ENCODE measurements at regions not wholly inside any gene's neighbourhood (a gene's known extent, or its start where the extent isn't known, plus 50 kb on each side); places are given as distances from the start of the nearest gene placed in this dataset.

DNA sequence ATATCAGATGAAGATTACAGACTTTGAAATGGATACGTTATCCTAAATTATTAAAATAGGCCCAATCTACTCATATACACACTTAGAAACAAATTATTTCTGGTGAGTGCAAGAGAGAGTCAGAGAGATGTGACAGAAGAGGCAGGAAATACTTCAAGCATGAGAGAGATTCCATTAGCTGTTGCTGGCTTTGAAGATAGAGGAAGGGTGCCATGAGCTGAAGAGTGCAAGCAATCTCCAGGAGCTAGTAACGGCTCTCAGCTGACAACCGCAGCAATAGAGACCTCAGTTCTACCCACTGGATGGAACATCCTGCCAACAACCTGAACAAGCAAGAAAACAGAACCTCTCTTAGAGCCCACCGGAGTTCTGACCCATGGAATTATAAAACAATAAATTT lies 270.7 kb upstream of the SLITRK3 start (continued):
- TF ChIP-seq, protein P1, sequence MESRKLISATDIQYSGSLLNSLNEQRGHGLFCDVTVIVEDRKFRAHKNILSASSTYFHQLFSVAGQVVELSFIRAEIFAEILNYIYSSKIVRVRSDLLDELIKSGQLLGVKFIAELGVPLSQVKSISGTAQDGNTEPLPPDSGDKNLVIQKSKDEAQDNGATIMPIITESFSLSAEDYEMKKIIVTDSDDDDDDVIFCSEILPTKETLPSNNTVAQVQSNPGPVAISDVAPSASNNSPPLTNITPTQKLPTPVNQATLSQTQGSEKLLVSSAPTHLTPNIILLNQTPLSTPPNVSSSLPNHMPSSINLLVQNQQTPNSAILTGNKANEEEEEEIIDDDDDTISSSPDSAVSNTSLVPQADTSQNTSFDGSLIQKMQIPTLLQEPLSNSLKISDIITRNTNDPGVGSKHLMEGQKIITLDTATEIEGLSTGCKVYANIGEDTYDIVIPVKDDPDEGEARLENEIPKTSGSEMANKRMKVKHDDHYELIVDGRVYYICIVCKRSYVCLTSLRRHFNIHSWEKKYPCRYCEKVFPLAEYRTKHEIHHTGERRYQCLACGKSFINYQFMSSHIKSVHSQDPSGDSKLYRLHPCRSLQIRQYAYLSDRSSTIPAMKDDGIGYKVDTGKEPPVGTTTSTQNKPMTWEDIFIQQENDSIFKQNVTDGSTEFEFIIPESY (IDR thresholded peaks at IDR 0.05) = no peak
- TF ChIP-seq NRF1 (conservative IDR thresholded peaks at IDR 0.05; ENCODE audit: low read depth, low read length) (no peak), POLR2A (IDR thresholded peaks at IDR 0.05; ENCODE audit: low read depth, low read length) (no peak), FOXK2 (IDR thresholded peaks at IDR 0.05) (no peak), GABPA (IDR thresholded peaks at IDR 0.05; ENCODE audit: low read depth) (no peak)

DNA sequence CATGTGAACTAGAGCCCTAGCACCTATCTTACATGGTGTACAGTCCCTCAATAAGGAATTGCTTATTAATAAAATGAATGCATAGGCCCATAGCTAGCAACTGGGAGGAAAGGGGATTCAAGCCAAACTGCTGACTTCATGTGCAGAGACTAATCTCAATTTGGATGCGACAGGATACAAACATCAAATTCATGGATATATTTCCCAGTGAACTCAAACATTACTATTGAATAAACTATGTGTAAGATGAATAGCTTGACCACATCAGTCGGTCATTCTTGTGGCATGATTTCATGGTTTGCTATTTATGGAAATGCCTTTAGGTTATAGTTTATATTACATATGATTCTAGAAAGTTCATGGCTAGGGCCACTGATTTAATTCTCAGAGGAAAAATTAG lies 268.6 kb upstream of the SLITRK3 start:
- BruUV-seq (replicated peaks) = no TSS peak
- H4K20me1 ChIP-seq (ENCODE audit: control insufficient read depth, insufficient read depth) = no peaks in the 10 kb centered on the region
- no peaks in the 10 kb centered on the region for H3K4me1 ChIP-seq (ENCODE audit: control insufficient read depth, insufficient read depth, low read length)
- CTCF ChIA-PET = no interaction called here
- POLR2A ChIA-PET = no interaction called here
- H3K27ac ChIP-seq (ENCODE audit: control insufficient read depth, insufficient read depth) = no peak overlapping the region
- no peak for DNase-seq (ENCODE audit: low read depth, low spot score)
- H3K9ac ChIP-seq (ENCODE audit: control insufficient read depth, insufficient read depth, low read length) = no peak overlapping the region
- in situ Hi-C loops (cut with MboI) (no loop called here), intact Hi-C loops (cut with micrococcal nuclease; ENCODE audit: unreplicated experiment) (no loop called here)
- no peak overlapping the region for H3K4me3 ChIP-seq
- no peak for FAIRE-seq
- no peaks in the 10 kb centered on the region for H3K27me3 ChIP-seq (replicated peaks in 1 of 2; ENCODE audit: control insufficient read depth in 2 of 2, insufficient read depth in 2 of 2, low read length in 1 of 2)
- no peaks in the 10 kb centered on the region for H3K9me3 ChIP-seq (replicated peaks; ENCODE audit: control insufficient read depth, insufficient read depth, low read length)
- H2AFZ ChIP-seq (ENCODE audit: control insufficient read depth, low read depth, low read length) = no peak overlapping the region
- no peaks in the 10 kb centered on the region for H3K79me2 ChIP-seq (ENCODE audit: control insufficient read depth, insufficient read depth, low read length)
- H3K4me2 ChIP-seq (ENCODE audit: control insufficient read depth, insufficient read depth) = no peak overlapping the region
- H3K36me3 ChIP-seq (ENCODE audit: control insufficient read depth in 2 of 2, insufficient read depth in 2 of 2, low read length in 1 of 2) = no peaks in the 10 kb centered on the region
- ATAC-seq = no peak
- whole genome bisulfite sequencing (ENCODE audit: insufficient coverage, insufficient replicate concordance, low lambda C conversion rate, missing lambda C conversion rate) = 47% methylated on average over 2 of the region's 2 CpGs
- RAD21 ChIA-PET (ENCODE audit: unreplicated experiment) = no interaction called here
- SMC1A ChIA-PET (ENCODE audit: uncharacterized antibody, unreplicated experiment) = no interaction called here
- TF ChIP-seq PML (IDR thresholded peaks at IDR 0.05; ENCODE audit: low read length) (no peak), ZNF24 (IDR thresholded peaks at IDR 0.05) (no peak), ETV6 (conservative IDR thresholded peaks at IDR 0.05 in 1 of 2, IDR thresholded peaks at IDR 0.05 in 1 of 2; ENCODE audit: borderline replicate concordance in 1 of 2, low read depth in 1 of 2) (no peak), E2F4 (IDR thresholded peaks at IDR 0.05; ENCODE audit: low read depth, low read length) (no peak), PAX8 (IDR thresholded peaks at IDR 0.05) (no peak)
- TF ChIP-seq, protein P2, sequence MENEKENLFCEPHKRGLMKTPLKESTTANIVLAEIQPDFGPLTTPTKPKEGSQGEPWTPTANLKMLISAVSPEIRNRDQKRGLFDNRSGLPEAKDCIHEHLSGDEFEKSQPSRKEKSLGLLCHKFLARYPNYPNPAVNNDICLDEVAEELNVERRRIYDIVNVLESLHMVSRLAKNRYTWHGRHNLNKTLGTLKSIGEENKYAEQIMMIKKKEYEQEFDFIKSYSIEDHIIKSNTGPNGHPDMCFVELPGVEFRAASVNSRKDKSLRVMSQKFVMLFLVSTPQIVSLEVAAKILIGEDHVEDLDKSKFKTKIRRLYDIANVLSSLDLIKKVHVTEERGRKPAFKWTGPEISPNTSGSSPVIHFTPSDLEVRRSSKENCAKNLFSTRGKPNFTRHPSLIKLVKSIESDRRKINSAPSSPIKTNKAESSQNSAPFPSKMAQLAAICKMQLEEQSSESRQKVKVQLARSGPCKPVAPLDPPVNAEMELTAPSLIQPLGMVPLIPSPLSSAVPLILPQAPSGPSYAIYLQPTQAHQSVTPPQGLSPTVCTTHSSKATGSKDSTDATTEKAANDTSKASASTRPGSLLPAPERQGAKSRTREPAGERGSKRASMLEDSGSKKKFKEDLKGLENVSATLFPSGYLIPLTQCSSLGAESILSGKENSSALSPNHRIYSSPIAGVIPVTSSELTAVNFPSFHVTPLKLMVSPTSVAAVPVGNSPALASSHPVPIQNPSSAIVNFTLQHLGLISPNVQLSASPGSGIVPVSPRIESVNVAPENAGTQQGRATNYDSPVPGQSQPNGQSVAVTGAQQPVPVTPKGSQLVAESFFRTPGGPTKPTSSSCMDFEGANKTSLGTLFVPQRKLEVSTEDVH (IDR thresholded peaks at IDR 0.05; ENCODE audit: low read depth, partially characterized antibody) = no peak
- TF ChIP-seq, protein P3, sequence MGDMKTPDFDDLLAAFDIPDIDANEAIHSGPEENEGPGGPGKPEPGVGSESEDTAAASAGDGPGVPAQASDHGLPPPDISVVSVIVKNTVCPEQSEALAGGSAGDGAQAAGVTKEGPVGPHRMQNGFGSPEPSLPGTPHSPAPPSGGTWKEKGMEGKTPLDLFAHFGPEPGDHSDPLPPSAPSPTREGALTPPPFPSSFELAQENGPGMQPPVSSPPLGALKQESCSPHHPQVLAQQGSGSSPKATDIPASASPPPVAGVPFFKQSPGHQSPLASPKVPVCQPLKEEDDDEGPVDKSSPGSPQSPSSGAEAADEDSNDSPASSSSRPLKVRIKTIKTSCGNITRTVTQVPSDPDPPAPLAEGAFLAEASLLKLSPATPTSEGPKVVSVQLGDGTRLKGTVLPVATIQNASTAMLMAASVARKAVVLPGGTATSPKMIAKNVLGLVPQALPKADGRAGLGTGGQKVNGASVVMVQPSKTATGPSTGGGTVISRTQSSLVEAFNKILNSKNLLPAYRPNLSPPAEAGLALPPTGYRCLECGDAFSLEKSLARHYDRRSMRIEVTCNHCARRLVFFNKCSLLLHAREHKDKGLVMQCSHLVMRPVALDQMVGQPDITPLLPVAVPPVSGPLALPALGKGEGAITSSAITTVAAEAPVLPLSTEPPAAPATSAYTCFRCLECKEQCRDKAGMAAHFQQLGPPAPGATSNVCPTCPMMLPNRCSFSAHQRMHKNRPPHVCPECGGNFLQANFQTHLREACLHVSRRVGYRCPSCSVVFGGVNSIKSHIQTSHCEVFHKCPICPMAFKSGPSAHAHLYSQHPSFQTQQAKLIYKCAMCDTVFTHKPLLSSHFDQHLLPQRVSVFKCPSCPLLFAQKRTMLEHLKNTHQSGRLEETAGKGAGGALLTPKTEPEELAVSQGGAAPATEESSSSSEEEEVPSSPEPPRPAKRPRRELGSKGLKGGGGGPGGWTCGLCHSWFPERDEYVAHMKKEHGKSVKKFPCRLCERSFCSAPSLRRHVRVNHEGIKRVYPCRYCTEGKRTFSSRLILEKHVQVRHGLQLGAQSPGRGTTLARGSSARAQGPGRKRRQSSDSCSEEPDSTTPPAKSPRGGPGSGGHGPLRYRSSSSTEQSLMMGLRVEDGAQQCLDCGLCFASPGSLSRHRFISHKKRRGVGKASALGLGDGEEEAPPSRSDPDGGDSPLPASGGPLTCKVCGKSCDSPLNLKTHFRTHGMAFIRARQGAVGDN (IDR thresholded peaks at IDR 0.05) = no peak
- TF ChIP-seq, protein P4, sequence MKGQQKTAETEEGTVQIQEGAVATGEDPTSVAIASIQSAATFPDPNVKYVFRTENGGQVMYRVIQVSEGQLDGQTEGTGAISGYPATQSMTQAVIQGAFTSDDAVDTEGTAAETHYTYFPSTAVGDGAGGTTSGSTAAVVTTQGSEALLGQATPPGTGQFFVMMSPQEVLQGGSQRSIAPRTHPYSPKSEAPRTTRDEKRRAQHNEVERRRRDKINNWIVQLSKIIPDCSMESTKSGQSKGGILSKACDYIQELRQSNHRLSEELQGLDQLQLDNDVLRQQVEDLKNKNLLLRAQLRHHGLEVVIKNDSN (IDR thresholded peaks at IDR 0.05; ENCODE audit: borderline replicate concordance, extremely low read length, insufficient read depth, low read depth, low read length) = no peak

Measured in GM12878 (cell line).